GM23338 (cell line): ENCODE measurements at regions not wholly inside any gene's neighbourhood (a gene's known extent, or its start where the extent isn't known, plus 50 kb on each side); places are given as distances from the start of the nearest gene placed in this dataset.

Experiments used
- CREB1 ChIP-seq: fragments of 250-450 bp; sonication (Bioruptor Pico); IDR thresholded peaks from 2 replicates; pipeline ENCODE4 v1.5.0; 2020; ENCODE audit warnings: low read depth, mild to moderate bottlenecking, moderate library complexity
- EZH2 ChIP-seq: fragments of 200-600 bp; sonication (generic); IDR thresholded peaks from one replicate; pipeline ENCODE4 v1.8.0; 2017; ENCODE audit warnings: antibody characterized with exemption, mild to moderate bottlenecking, low read depth; ENCODE audit not compliant: unreplicated experiment
- EZH2phosphoT487 ChIP-seq: fragments of 200-600 bp; sonication (generic); IDR thresholded peaks from one replicate; pipeline ENCODE4 v1.8.1; 2018; ENCODE audit warnings: antibody characterized with exemption; ENCODE audit not compliant: unreplicated experiment
- JUNB ChIP-seq: IDR thresholded peaks from one replicate; pipeline ENCODE4 v1.6.1; 2016; ENCODE audit warnings: antibody characterized with exemption; ENCODE audit not compliant: unreplicated experiment
- POLR2AphosphoS5 ChIP-seq: IDR thresholded peaks from 2 replicates; pipeline ENCODE4 v1.6.1; 2016; ENCODE audit warnings: antibody characterized with exemption, low read depth
- STAT1 ChIP-seq: IDR thresholded peaks from one replicate; pipeline ENCODE4 v1.6.1; 2016; ENCODE audit warnings: antibody characterized with exemption; ENCODE audit not compliant: unreplicated experiment
- ZNF462 ChIP-seq: fragments of 250-450 bp; sonication (Bioruptor Pico); IDR thresholded peaks from 2 replicates; pipeline ENCODE4 v1.5.0; 2020; ENCODE audit warnings: mild to moderate bottlenecking, moderate library complexity
- TF ChIP-seq, protein P1 (sequence below), 2 experiments: fragments of 200-600 bp in 1 of 2; sonication (generic) in 1 of 2; conservative IDR thresholded peaks; 2 replicates each; pipeline versions ENCODE4 v1.5.1 to v1.6.1; 2016 to 2017; ENCODE audit warnings: antibody characterized with exemption in 2 of 2, low read depth in 2 of 2, mild to moderate bottlenecking in 2 of 2, moderate library complexity in 1 of 2

DNA sequence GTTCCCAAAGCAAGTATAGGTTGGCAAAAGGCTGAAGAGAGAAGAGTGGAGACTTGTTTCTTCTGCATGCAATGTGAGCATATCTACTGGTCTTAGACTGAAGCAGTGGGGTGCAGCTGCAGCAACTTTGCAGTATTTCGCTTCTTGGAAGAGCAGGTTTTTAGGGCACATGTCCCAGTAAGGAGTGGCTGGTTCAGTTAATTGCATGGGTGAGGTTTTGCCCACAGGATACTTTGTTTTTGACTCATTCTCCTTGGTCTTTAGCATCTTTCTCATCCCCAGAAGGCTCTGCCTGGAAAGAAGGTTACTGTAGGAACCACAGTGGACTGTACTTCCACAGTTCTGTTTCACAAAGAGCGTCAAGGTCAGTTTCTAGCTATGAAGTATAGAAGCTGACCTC lies 68.0 kb upstream of the NR3C2 start:
- TF ChIP-seq, protein P1, sequence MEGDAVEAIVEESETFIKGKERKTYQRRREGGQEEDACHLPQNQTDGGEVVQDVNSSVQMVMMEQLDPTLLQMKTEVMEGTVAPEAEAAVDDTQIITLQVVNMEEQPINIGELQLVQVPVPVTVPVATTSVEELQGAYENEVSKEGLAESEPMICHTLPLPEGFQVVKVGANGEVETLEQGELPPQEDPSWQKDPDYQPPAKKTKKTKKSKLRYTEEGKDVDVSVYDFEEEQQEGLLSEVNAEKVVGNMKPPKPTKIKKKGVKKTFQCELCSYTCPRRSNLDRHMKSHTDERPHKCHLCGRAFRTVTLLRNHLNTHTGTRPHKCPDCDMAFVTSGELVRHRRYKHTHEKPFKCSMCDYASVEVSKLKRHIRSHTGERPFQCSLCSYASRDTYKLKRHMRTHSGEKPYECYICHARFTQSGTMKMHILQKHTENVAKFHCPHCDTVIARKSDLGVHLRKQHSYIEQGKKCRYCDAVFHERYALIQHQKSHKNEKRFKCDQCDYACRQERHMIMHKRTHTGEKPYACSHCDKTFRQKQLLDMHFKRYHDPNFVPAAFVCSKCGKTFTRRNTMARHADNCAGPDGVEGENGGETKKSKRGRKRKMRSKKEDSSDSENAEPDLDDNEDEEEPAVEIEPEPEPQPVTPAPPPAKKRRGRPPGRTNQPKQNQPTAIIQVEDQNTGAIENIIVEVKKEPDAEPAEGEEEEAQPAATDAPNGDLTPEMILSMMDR (conservative IDR thresholded peaks at IDR 0.05; ENCODE audit: low read depth in 2 of 2), result no peak
- TF ChIP-seq EZH2phosphoT487 (no peak), STAT1 (no peak), EZH2 (no peak), POLR2AphosphoS5 (no peak), CREB1 (no peak), JUNB (no peak), ZNF462 (no peak)
